GM19468 (cell line): ENCODE measurements at regions not wholly inside any gene's neighbourhood (a gene's known extent, or its start where the extent isn't known, plus 50 kb on each side); places are given as distances from the start of the nearest gene placed in this dataset.

ENCODE experiments used
- ATAC-seq: cut with Tn5 transposase; IDR thresholded peaks from one replicate; pipeline ENCODE4 v1.9.1; 2021; ENCODE audit warnings: mild to moderate bottlenecking, moderate library complexity, moderate number of reproducible peaks; ENCODE audit not compliant: unreplicated experiment; ENCODE audit errors: extremely low read depth

GRCh38 chr13:53605326-53605725 lies 576.7 kb downstream of the OLFM4 start:
- ATAC-seq: no peak

GRCh38 chr13:53612200-53612599 lies 583.6 kb downstream of the OLFM4 start:
- no peak for ATAC-seq

- no peak for ATAC-seq
Observed at GRCh38 chr13:53622456-53622855, 593.8 kb downstream of the OLFM4 start.

- no peak for ATAC-seq
Observed at GRCh38 chr13:53623146-53623545, 594.5 kb downstream of the OLFM4 start.

GRCh38 chr13:53631511-53631910 lies 602.9 kb downstream of the OLFM4 start:
- no peak for ATAC-seq

DNA sequence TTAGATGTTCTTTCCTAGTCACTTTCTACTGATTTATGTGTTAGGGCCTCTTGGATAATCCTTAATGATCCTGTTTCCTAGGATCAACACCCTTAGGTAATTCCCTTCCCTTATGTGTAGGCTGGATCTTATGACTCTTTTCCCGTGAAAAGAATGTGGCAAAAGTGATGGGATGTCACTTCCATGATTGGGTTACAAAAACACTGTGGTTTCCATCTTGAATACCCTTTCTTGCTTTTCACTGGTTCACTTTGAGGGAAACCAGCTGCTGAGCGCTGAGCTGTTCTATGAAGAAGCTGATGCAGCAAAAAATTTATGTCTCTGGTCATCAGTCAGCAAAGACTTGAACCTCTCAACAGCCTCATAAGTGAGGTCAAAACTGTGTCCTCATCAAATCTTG lies 609.4 kb downstream of the OLFM4 start:
- no peak for ATAC-seq

DNA sequence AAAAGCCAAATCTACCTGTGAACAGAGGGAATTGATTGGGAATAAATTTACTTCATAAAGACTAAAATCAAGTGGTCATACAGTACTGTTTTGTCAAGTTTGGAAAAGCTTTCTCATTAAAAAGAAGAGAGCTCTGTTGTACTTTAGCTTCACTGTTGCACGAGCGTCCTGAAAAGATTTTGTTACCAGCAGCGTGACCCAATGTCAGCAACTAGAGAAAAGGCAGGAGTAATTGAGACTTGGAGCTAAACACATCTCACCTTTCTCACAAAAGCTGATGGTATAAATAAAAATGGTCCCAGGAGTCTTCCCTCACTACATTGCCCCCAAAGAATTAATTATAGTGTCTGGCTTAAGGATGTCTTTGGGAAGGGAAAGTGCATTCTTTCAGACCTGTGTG lies 613.7 kb downstream of the OLFM4 start:
- ATAC-seq: no peak

DNA sequence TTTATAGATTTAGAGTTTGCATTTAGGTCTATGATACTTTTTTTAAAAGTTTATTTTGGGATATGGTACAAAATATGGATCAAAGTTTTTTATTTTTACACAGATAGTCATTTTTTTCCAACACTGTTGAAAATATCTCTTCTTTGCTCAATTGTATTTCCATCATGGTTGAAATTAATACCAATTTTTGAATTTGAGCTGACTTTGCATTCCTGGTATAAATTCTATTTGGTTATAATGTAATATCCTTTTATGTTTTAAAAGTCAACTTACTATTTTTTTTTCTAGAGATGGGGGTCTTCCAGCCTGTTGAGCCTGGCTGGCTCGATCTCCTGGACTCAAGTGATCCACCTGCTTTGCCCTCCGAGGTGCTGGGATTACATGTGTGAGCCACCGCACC lies 620.1 kb downstream of the OLFM4 start:
- ATAC-seq: no peak

- no peak for ATAC-seq
Observed at GRCh38 chr13:53672005-53672404, 643.4 kb downstream of the OLFM4 start.

DNA sequence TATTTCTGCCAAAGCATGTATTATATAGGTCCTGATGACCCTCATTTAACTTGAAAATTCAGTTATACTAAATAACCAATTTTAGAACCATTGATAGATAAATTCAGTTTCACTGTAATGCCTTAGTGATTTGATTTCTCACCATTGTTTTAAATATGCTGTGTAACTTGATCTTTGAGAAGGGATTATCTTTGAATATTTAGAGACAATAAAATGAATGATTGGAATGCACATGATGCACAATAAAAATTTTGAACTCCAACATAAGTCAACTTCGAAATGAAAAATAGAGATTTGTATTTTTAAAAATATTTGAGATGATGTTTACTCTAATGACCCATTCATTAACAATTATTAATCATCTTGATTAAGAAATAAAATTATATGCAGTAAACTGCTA lies 654.5 kb downstream of the OLFM4 start:
- ATAC-seq: no peak

- ATAC-seq: no peak
Observed at GRCh38 chr13:53683608-53684007, 655.0 kb downstream of the OLFM4 start.

DNA sequence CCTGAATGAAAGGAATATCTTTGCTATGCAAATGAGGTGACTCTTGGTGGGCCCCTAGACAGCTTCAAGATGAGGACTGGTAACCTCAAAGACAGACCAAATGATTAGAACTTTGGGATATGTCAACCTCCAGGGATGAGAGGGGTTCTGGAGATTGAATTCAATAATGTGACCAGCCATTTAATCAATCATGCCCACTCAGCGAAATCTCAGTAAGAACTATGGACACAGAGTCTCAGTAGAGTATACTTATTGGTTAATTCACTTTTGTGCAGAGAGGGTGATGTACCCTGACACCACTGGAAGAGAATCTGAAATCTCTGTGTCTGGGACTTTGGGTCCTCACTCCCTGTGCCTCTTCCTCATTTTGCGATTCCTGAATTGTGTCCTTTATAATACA lies 662.8 kb downstream of the OLFM4 start:
- ATAC-seq: no peak

DNA sequence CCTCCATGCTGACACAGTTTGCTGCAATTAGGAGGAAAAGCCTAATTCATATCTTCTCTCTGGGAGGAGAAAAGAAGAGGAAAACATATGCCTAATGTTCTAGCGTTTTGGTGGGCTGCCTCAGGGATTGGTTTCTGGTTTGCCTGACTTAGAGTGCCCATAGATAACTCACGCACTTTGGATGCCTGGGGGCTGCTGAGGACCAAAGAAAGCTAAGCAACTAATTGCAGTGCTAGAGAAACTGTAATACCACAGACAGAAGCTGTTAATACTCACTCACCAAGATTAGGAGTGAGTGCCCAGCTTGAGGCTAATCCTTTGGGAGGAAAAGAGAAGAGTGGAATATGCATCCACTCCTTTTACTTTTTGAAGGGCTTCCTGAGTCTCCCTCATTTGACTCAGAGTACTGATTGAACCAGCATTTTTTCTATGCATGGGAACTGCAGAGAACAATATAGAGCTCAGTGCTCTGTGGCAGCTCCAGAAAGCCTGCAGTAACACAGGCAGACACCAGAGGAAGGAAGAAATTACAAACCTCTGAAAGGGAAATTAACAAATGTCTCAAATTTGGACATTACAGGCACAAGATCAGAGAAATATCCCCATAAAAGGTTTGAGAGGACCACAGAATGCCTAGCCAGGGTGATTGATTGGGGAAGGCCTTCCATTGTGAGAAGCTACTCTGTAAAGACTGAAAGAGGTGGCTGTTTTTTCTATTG lies 666.4 kb downstream of the OLFM4 start:
- no peak for ATAC-seq

- ATAC-seq: no peak
Observed at GRCh38 chr13:53703371-53704080, 674.9 kb downstream of the OLFM4 start.

DNA sequence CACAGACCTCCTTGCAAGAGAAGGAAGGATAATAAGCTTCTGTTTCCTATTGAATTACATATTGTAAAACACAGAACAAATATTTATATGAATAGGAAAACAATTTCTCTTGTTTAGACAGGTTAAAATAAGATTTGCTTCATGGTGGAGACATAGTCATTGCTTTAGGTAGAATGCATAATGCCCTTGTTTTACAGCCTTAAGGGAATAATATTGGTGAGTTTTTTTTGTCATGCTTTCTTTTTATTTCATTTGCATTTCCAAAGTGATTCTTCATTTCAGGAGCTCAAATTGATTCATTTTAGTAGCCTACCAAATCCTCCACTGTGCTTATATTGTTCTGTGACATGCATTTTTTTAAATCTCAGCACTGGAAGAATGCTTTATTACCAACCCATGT lies 690.7 kb downstream of the OLFM4 start:
- no peak for ATAC-seq

GRCh38 chr13:53732664-53733063 lies 704.1 kb downstream of the OLFM4 start:
- no peak for ATAC-seq

DNA sequence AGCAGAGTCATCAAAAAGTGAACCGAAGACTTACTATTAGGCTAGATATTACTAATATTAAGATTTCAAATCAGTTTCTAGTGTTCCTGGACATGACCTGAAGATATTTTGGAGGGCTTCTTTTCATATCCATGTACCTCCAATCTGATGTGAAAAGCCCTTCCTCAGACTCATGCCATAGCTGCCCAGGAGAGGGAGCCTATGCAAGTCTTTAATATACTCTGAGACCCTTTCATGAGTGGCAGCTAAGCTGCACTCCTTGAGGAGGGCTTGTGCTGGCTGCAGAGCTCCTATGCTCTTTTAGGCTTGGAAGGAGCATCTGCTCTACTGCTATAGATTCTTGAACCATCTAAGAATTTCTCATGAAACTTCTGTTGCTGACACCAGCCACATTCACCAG lies 715.3 kb downstream of the OLFM4 start:
- no peak for ATAC-seq

DNA sequence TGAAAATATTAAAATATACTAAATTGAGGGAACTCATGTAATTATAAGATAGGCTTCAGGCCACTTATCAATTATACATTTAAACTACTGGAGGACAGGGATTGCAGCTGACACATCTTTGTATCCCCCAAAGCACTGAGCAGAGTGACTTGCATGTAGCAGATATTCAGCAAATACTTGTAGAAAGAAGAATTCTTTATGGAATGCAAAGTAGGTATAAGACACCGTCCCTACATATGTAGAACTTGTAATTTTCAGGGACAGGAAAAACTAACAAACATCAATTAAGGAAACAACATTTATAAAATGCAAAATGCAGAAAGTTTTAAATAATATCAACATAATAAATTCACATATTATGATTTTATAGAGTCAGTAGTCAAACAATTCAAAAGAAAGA lies 719.2 kb downstream of the OLFM4 start:
- ATAC-seq: no peak

DNA sequence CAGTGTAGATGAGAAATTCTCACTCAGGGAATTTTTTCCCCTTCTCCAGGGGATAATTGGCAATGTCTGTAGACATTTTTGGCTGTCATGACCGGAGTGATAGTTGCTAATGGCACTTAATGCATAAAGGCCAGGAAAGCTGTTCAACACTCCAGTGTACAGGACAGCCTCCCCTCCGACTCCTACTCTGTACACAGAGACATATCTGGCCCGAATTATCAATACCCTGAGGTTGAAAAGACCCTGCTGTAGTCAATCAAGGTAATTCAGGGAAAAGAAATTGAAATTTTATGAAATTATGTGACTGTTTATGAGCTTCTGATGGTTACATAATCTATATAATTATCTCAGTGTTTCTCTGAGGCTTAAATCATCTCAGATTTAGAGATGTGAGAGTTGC lies 720.7 kb downstream of the OLFM4 start:
- no peak for ATAC-seq

DNA sequence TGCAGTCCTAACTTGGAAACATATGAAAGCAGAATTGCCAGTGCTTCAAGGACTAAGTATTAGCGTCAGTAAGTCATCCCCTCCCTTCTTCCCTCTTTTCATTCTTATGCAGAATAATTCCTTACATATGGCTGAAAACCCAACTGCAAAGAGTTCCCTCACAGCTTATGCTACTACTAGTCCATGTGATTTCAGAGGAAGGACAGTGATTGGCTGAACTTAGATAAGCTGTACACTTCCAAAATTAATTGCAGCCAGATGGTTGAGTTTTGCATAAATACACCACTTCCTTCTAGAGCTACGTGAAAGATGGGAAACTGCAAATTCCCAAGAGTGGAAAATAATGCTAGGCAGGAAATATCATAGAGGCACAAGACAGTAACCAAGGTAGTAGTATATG lies 730.4 kb downstream of the OLFM4 start:
- no peak for ATAC-seq

GRCh38 chr13:53775807-53776206 lies 747.2 kb downstream of the OLFM4 start:
- no peak for ATAC-seq

- no peak for ATAC-seq
Observed at GRCh38 chr13:53778937-53779336, 750.3 kb downstream of the OLFM4 start.
